Osteocyte (in vitro differentiated cells): ENCODE measurements at regions not wholly inside any gene's neighbourhood (a gene's known extent, or its start where the extent isn't known, plus 50 kb on each side); places are given as distances from the start of the nearest gene placed in this dataset.

ENCODE experiments used
- DNase-seq: peaks from one replicate; pipeline ENCODE4 v3.0.0; 2021; ENCODE audit warnings: mixed read lengths; ENCODE audit not compliant: unreplicated experiment; ENCODE audit errors: extremely low spot score
- H3K27ac Mint-ChIP-seq: one replicate; pipeline ENCODE4 v1.8.0; 2021; ENCODE audit warnings: mild to moderate bottlenecking, mixed read lengths; ENCODE audit not compliant: unreplicated experiment
- H3K27me3 Mint-ChIP-seq: one replicate; pipeline ENCODE4 v1.8.0; 2021; ENCODE audit warnings: mixed read lengths; ENCODE audit not compliant: unreplicated experiment
- H3K36me3 Mint-ChIP-seq: one replicate; pipeline ENCODE4 v1.8.0; 2021; ENCODE audit warnings: mixed read lengths; ENCODE audit not compliant: unreplicated experiment
- H3K4me1 Mint-ChIP-seq: one replicate; pipeline ENCODE4 v1.8.0; 2021; ENCODE audit warnings: mixed read lengths; ENCODE audit not compliant: unreplicated experiment
- H3K4me3 Mint-ChIP-seq: one replicate; pipeline ENCODE4 v1.8.0; 2021; ENCODE audit warnings: mild to moderate bottlenecking, moderate library complexity, mixed read lengths; ENCODE audit not compliant: unreplicated experiment
- H3K9me3 Mint-ChIP-seq: one replicate; pipeline ENCODE4 v1.8.0; 2021; ENCODE audit warnings: mixed read lengths; ENCODE audit not compliant: unreplicated experiment
- CTCF ChIP-seq: fragments of 200-600 bp; sonication (generic); IDR thresholded peaks from 2 replicates; pipeline ENCODE4 v1.5.0; 2021; ENCODE audit warnings: antibody characterized with exemption, mild to moderate bottlenecking, moderate library complexity

GRCh38 chr22:49119551-49119952 is 708.1 kb downstream of the BRD1 start:
- H3K4me3 Mint-ChIP-seq = no peak overlapping the region
- no peak overlapping the region for H3K27ac Mint-ChIP-seq
- TF ChIP-seq CTCF = no peak
- no peaks in the 10 kb centered on the region for H3K36me3 Mint-ChIP-seq
- H3K9me3 Mint-ChIP-seq = no peaks in the 10 kb centered on the region
- DNase-seq = no peak
- peaks cover 12% of the 10 kb centered on the region for H3K4me1 Mint-ChIP-seq
- H3K27me3 Mint-ChIP-seq = no peaks in the 10 kb centered on the region

DNA sequence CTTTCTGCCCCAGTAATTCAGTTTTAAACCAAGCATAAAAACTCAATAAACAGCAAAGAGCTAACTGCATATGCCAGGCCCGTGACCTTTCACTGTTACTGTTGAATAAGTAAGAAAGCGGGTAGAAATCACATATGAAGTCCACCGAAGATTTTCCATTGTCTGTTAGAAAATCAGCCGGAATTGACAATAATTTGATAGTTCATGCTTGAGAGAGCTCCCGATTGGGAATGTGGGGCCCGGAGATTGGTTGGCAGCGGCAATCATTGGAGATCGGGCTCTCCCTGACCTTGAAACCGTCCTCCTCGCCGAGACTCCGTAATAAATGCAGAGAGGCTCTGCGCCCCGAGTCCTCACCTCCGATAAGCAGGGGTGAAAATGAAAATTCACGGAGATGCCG is 709.6 kb downstream of the BRD1 start:
- Mint-ChIP-seq H3K9me3 (no peaks in the 10 kb centered on the region), H3K4me1 (peaks cover 12% of the 10 kb centered on the region), H3K27me3 (no peaks in the 10 kb centered on the region), H3K27ac (no peak overlapping the region), H3K36me3 (no peaks in the 10 kb centered on the region), H3K4me3 (no peak overlapping the region)
- no peak for DNase-seq
- TF ChIP-seq CTCF = no peak

DNA sequence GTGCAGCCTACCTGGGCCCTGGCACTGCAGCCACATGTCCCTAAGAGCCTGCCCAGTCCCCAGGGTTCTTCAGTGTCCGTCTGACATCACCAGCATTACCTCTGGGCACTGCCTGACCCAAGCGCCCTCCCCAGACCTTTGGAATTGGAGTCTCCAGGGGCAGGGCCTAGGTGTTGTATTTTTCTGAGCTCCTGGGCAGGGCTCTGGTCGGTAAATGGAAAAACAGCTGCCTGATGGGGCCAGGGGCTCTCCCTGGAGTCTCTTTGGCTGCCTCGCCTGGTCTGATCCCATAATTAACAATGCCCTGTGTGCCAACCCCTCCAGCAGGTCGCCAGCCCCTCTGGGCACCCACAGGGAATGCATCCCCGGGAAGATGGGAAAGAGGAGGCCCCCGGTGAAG is 710.2 kb downstream of the BRD1 start:
- Mint-ChIP-seq H3K36me3 (no peaks in the 10 kb centered on the region), H3K4me1 (peaks cover 12% of the 10 kb centered on the region), H3K27ac (no peak overlapping the region), H3K27me3 (no peaks in the 10 kb centered on the region), H3K9me3 (no peaks in the 10 kb centered on the region), H3K4me3 (no peak overlapping the region)
- TF ChIP-seq CTCF = no peak
- no peak for DNase-seq

GRCh38 chr22:49116486-49117120 is 711.1 kb downstream of the BRD1 start:
- Mint-ChIP-seq H3K27ac (no peak overlapping the region), H3K4me1 (peaks cover 12% of the 10 kb centered on the region), H3K27me3 (no peaks in the 10 kb centered on the region), H3K9me3 (no peaks in the 10 kb centered on the region), H3K36me3 (no peaks in the 10 kb centered on the region), H3K4me3 (no peak overlapping the region)
- no peak for TF ChIP-seq CTCF
- no peak for DNase-seq

DNA sequence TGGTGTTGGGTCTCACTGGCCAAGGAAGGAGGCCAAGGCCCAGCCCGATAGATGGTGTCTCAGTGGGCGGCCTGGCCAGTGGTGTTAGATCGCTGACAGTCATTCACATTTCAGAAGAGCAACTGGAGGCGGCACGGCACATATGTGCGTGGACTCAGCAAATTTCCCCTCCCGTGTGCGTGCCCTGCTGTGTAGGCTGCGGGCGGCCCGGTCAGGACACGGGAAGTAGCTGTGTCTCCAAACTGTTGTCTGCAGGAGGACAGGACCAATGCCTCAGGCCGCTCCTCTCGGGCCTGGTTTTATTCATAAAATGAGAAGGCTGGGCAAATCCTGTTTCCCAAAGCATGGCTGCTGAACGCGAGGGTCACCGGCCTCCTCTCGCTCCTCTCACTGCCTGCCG is 711.7 kb downstream of the BRD1 start:
- Mint-ChIP-seq H3K36me3 (no peaks in the 10 kb centered on the region), H3K4me3 (no peak overlapping the region), H3K9me3 (no peaks in the 10 kb centered on the region), H3K27me3 (peaks cover 4% of the 10 kb centered on the region), H3K4me1 (peaks cover 12% of the 10 kb centered on the region), H3K27ac (no peak overlapping the region)
- no peak for TF ChIP-seq CTCF
- no peak for DNase-seq
